ENCODE measurements at regions not wholly inside any gene's neighbourhood (a gene's known extent, or its start where the extent isn't known, plus 50 kb on each side); places are given as distances from the start of the nearest gene placed in this dataset.

- TF ChIP-seq TARDBP (IDR thresholded peaks at IDR 0.05) = no peak
- no peak for TF ChIP-seq BHLHE40 (IDR thresholded peaks at IDR 0.05; ENCODE audit: borderline replicate concordance)
- no peak for TF ChIP-seq LEF1 (IDR thresholded peaks at IDR 0.05; ENCODE audit: borderline replicate concordance)
- no peak for TF ChIP-seq FOXA1 (IDR thresholded peaks at IDR 0.05)
- no peak for TF ChIP-seq NFRKB (IDR thresholded peaks at IDR 0.05)
- TF ChIP-seq SUZ12 (IDR thresholded peaks at IDR 0.05) = no peak
Observed at GRCh38 chr11:45471266-45471665, 185.1 kb upstream of the SYT13 start.
